Brain pericyte (primary cell): ENCODE measurements at regions not wholly inside any gene's neighbourhood (a gene's known extent, or its start where the extent isn't known, plus 50 kb on each side); places are given as distances from the start of the nearest gene placed in this dataset.
"Not testable (repeated sequence)": the region's sequence is repeated elsewhere in the genome, so short reads cannot be mapped to it uniquely, and the experiment has no call there.

Source experiments
- DNase-seq: peaks from one replicate; pipeline ENCODE4 v3.0.0-alpha.2; 2012; ENCODE audit warnings: low read depth, low spot score

DNA sequence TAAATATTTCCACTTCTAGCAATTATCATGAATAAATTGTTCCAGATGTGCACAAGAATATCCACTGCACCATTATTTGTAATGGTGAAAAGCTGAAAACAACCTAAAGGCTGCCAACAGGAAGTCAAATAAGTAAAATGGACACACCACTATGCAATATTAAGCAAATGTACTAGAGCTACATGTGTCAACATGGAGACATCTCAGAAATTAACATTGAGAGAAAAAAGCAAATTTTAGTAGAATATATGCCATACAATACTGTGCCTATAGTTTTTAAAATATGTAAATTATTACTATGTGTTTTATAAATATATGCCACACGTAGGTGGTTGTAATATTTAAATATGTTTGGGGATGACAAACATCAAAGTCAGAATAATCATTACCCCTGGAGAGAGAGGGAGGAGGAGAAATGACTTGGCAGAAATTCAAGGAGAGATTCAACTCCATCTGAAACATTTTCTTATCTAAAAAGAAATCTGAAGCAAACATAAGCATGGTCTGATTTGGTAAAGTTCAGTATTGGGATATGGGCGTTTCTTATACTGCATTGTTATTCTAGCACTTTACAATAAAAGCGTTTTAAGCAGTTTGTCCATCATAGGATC, 475.5 kb downstream of the QKI start:
- no peak for DNase-seq

GRCh38 chr6:163888030-163888819, 473.7 kb downstream of the QKI start:
- DNase-seq, result no peak

GRCh38 chr6:163886428-163886827, 471.9 kb downstream of the QKI start:
- no peak for DNase-seq

- no peak for DNase-seq
Measured at GRCh38 chr6:163883984-163884383, 469.5 kb downstream of the QKI start.

GRCh38 chr6:163878698-163879097, 464.2 kb downstream of the QKI start:
- no peak for DNase-seq

- no peak for DNase-seq
Measured at GRCh38 chr6:163877877-163878639, 463.5 kb downstream of the QKI start.

DNA sequence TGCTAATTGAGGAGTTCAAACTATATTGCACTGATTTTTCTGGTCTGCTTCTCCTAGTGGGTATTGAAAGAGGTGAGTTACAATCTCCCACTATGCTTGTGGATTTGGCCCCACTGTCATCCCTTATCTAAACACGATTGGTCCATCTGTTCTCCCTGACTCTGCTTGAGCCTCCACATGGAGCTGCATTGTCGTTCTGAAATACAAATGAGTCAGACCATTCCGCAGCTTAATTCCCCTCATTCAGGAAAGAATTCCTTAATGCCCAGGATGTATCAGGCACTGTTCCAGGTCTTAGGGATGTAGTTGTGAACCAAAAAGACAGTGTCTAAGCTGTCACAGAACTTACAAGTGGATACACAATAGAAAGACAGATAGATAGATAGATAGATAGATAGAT, 461.9 kb downstream of the QKI start:
- DNase-seq, result no peak

DNA sequence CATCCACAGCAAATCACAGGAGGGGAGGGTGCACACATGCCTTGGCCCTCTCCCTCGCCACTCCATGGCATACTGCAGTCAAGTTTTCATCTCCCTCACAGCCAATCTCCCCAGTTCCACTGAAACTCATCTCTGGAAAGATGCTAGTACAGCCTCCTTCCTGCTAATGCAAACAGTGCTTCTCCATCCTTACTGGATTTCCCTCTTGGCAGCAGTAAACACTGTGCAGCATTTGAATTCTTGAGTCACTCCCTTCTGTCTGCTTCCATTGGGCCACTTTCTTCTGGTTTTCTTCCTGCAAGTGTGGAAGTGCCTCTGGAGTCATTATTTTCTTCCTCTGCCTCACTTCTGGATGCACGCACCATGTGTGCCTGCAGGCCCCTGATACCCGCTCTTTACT, 460.3 kb downstream of the QKI start:
- DNase-seq, result no peak

- DNase-seq, result peak; percentile 22
Measured at GRCh38 chr6:163872335-163872734, 457.8 kb downstream of the QKI start.

DNA sequence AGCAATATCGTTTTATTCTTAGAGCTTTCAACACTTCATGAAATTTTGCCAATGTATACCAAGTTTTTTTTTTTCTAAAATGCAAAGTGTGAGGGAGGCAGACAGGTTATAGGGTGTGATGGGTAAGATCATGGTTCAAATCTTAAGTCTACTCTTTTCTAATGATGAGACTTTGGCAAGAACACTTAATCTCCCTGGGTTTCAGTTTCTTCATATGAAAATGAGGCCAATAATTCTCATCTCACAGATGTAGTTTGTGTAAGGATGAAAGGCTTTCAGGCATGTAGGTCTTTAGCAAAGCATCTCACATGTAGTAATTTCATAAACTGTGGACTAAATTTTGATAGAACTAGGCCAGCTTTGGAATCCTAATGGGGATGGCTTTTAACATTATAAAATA, 457.1 kb downstream of the QKI start:
- no peak for DNase-seq

- DNase-seq, result no peak
Measured at GRCh38 chr6:163867518-163868292, 453.2 kb downstream of the QKI start.

DNA sequence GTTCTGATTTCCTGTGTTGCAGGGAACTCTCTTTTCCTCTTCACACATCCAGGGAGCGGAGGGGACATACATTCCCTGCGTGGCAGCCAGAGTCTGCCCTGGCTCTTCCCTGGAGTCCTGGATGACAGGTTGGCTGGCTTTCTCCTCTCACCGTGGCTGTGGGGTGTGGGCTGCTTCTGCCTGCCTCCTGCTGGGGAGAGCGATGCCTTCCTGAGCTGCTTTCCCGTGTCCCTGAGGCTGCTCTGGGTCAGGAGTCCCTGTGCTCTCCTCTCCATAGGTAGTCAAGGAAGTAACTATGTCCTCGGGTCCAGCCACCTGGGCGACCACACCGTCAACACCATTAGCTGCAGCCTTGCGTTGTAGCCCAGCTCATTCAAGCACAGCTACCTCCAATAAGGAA, 451.7 kb downstream of the QKI start:
- DNase-seq, result no peak

- DNase-seq, result no peak
Measured at GRCh38 chr6:163863565-163863964, 449.0 kb downstream of the QKI start.

DNA sequence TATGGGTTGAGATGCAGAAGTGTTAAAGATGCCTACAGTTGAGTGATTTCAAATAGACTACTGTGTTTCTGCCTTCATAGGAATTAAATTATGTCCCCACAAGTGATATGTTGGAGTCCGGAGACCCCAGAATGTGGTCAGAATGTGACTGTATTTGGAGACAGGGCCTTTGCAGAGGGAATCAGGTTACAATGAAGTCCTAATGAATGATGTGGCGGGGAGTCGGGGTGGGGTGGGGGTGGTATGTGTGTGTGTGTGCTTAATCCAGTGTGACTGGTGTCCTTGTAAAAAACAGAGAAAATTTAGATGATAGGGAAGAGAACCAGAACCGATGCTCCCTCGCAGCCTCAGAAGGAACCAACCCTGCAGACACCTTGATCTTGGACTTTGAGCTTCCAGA, 448.2 kb downstream of the QKI start:
- DNase-seq, result no peak

DNA sequence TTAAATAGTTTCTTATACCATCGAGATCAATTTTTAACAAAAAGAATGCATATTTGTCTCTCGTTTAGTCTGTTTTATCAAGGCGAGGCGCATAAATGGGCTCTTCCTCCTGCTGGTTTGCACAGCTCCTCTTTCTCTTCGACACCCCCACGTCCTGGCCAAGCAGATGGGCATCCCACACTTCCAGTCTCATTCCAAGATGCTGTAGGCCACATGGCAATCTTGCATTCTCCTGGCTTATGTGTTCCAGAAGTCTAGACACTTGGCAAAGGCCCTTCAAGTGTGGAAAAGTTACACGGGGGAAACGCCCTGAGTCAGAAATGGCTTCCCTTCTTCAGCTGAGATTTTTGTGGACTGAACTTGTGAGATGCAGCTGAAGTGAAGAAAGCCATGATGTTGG, 447.1 kb downstream of the QKI start:
- DNase-seq, result no peak

- no peak for DNase-seq
Measured at GRCh38 chr6:163860287-163861081, 446.0 kb downstream of the QKI start.

- not testable (repeated sequence) for DNase-seq
Measured at GRCh38 chr6:163858870-163859269, 444.4 kb downstream of the QKI start.

DNA sequence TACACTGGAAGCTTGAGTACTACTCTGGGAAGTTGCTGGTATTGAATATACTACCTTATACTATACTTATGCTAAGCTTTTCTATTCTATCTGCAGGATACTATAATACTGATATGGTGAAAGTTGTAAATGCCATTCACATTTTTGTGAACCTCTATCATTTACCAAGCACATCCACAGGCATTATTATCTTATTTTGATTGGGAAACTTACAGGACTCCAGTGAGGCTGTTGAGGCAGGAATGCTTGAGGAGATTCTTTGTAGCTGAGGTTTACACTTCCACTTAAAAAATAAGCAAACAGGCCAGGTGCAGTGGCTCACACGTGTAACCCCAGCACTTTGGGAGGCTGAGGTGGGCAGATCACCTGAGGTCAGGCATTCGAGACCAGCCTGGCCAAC, 442.9 kb downstream of the QKI start:
- no peak for DNase-seq

DNA sequence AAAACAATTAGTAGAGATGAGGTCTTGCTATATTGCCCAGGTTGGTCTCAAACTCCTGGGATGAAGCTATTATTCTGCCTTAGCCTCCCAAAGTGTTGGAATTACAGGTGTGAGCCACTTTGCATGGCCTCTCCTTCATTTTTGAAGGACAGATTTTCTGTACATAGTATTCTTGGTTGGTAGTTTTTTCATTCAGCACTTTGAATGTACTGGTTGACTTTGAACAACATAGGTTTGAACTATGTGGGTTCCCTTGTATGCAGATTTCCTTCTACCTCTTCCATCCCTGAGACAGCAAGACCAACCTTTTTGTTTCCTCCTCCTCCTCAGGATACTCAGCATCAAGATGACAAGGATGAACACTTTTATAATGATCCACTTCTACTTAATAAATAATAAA, 436.4 kb downstream of the QKI start:
- no peak for DNase-seq

DNA sequence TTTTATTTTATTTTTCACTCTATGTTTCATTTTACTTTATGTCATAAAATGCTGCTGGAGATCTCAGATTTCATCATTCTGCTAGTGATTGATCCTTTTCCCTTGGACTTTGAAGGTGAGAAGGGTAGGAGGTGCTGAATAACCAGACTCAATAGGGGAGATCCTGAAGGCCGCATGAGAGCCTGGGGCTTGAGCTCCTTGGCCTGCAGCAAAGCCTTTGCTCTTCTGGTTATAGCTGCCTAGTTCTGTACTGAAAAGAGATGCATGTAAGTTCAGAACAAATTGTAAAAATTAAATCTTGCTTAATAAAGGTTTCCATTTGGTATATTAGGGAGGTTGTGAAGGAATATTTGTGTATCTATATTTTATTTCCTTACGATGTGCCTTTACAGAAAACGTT, 430.2 kb downstream of the QKI start:
- no peak for DNase-seq

DNA sequence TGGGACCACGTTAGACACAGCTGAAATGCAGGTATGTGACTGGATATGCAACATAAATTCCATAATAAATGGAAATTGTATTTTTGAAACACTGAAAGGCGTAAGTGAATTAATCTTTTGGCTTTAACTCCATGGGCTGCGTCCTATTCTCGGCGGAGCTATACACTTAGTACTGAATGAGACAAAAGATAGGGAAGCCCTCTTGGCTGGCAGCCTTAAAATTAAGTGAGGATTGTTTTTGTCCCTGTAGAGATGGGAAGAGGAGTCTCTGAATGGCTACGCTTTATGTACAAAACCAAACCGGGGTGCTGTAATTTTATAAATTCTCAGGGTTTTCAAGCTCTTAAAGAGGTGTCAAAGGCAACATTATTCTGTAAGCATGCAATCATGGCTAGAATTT, 429.8 kb downstream of the QKI start:
- no peak for DNase-seq
